Psoas muscle (tissue), 7 donors: ENCODE measurements at regions not wholly inside any gene's neighbourhood (a gene's known extent, or its start where the extent isn't known, plus 50 kb on each side); places are given as distances from the start of the nearest gene placed in this dataset.

Experiments
- ATAC-seq, 4 donors: fragments of 200-7000 bp; cut with Tn5 transposase; one replicate each; pipeline ENCODE4 v1.9.1; 2020; ENCODE audit warnings: moderate library complexity in 3 of 4, mild to moderate bottlenecking in 2 of 4
- DNase-seq, 2 donors: peaks; one replicate each; pipeline ENCODE4 v3.0.0-alpha.2; 2020
- H3K27ac ChIP-seq: fragments of 200-600 bp; one replicate; pipeline ENCODE4 v1.8.0; 2022
- H3K27me3 ChIP-seq, 3 donors: fragments of 200-600 bp in 1 of 3; one replicate each; pipeline versions ENCODE4 v1.6.1 to v1.8.0; 2013 to 2022; ENCODE audit warnings: low read length in 2 of 3, mild to moderate bottlenecking in 2 of 3, moderate library complexity in 1 of 3; ENCODE audit not compliant: insufficient read depth in 3 of 3
- H3K36me3 ChIP-seq, 2 donors: fragments of 200-600 bp in 1 of 2; one replicate each; pipeline versions ENCODE4 v1.6.1 to v1.8.0; 2013 to 2022; ENCODE audit warnings: low read depth in 1 of 2, mild to moderate bottlenecking in 1 of 2, moderate library complexity in 1 of 2; ENCODE audit not compliant: insufficient read depth in 1 of 2
- H3K4me1 ChIP-seq: fragments of 200-600 bp; one replicate; pipeline ENCODE4 v1.8.0; 2022
- H3K4me3 ChIP-seq: fragments of 200-600 bp; one replicate; pipeline ENCODE4 v1.8.0; 2022; ENCODE audit warnings: mild to moderate bottlenecking
- H3K9me3 ChIP-seq: fragments of 200-600 bp; one replicate; pipeline ENCODE4 v1.8.0; 2022
- CTCF ChIP-seq: fragments of 200-600 bp; IDR thresholded peaks from one replicate; pipeline ENCODE4 v1.8.0; 2022; ENCODE audit warnings: antibody characterized with exemption
- WGBS, 3 donors: extraction: QIAGEN DNeasy Blood & Tissue Kit; methylation state at CpG; one replicate each; pipeline versions ENCODE4 v1.1.6 to v1.1.7; 2013; 5-methylcytosine and 5-hydroxymethylcytosine counted together
- intact Hi-C, 2 donors: fragments of 100-400 bp; cut with DNase I; formaldehyde crosslinking; loops; one replicate each; pipeline versions ENCODE4 v1.11.0 to v1.14.2; 2022
- donor health status: healthy with polysubstance abuse.
- donor health status: DM: no; HTN: no; CAD: no; lungs with moderate emphysema.
- donor health status: Bipolar disorder and iron deficiency.
- donor health status: healthy.
- donor health status: DM: yes; HTN: yes; CAD: no.
- donor health status: DM: no; HTN: no; CAD: no.
- donor health status: DM: yes; HTN: yes; CAD: no.

- TF ChIP-seq CTCF: no peak
- Histone ChIP-seq H3K4me3 (no peak overlapping the region), H3K4me1 (no peaks in the 10 kb centered on the region), H3K36me3 (no peaks in the 10 kb centered on the region), H3K27me3 (peaks cover 0 to 4% (median 0%) of the 10 kb centered on the region in 3 donors), H3K9me3 (no peaks in the 10 kb centered on the region), H3K27ac (no peak overlapping the region)
- DNase-seq (no peak), ATAC-seq (no peak)
- WGBS, 3 donors: 60 to 68% (median 62%) methylated on average over 11 of the region's 11 CpGs
- intact Hi-C loops: no loop called here
Observed at GRCh38 chr15:96089405-96090058, 241.0 kb upstream of the NR2F2 start.

- Histone ChIP-seq H3K9me3 (no peaks in the 10 kb centered on the region), H3K27ac (no peak overlapping the region), H3K36me3 (no peaks in the 10 kb centered on the region), H3K4me1 (no peaks in the 10 kb centered on the region), H3K27me3 (peaks cover 0 to 4% (median 0%) of the 10 kb centered on the region in 3 donors), H3K4me3 (no peak overlapping the region)
- DNase-seq (no peak), ATAC-seq (no peak)
- TF ChIP-seq CTCF: no peak
- 71 to 88% (median 76%) methylated on average over 1 of the region's 1 CpG for WGBS, 3 donors
- intact Hi-C loops: no loop called here
Observed at GRCh38 chr15:96092186-96092585, 238.3 kb upstream of the NR2F2 start.

- no peak for TF ChIP-seq CTCF
- no peak overlapping the region for H3K4me3 ChIP-seq
- no peaks in the 10 kb centered on the region for H3K4me1 ChIP-seq
- WGBS, 3 donors: 38 to 51% (median 48%) methylated on average over 2 of the region's 2 CpGs
- DNase-seq (no peak), ATAC-seq (no peak)
- intact Hi-C loops: no loop called here
- H3K27ac ChIP-seq: no peak overlapping the region
- H3K36me3 ChIP-seq: no peaks in the 10 kb centered on the region
- peaks cover 0 to 4% (median 0%) of the 10 kb centered on the region in 3 donors for H3K27me3 ChIP-seq
- no peaks in the 10 kb centered on the region for H3K9me3 ChIP-seq
Observed at GRCh38 chr15:96093063-96093462, 237.4 kb upstream of the NR2F2 start.

GRCh38 chr15:96097661-96098060 is 232.8 kb upstream of the NR2F2 start:
- Histone ChIP-seq H3K9me3 (no peaks in the 10 kb centered on the region), H3K4me1 (no peaks in the 10 kb centered on the region), H3K36me3 (no peaks in the 10 kb centered on the region), H3K27me3 (peaks cover 0 to 4% (median 0%) of the 10 kb centered on the region in 3 donors), H3K4me3 (no peak overlapping the region), H3K27ac (no peak overlapping the region)
- WGBS, 3 donors: 64 to 77% (median 68%) methylated on average over 2 of the region's 2 CpGs
- ATAC-seq (no peak), DNase-seq (no peak)
- no peak for TF ChIP-seq CTCF
- intact Hi-C loops: loop anchor here in 1 of 2 donors (1.0 kb wide), 1 partner anchor 27 kb away; no protein-coding TSS in a partner anchor

GRCh38 chr15:96102631-96103030 is 227.9 kb upstream of the NR2F2 start:
- peak in 3 of 4 donors; percentile 38 to 72 (median 44) for ATAC-seq
- intact Hi-C loops: no loop called here
- H3K9me3 ChIP-seq: no peaks in the 10 kb centered on the region
- TF ChIP-seq CTCF: no peak
- no peaks in the 10 kb centered on the region for H3K36me3 ChIP-seq
- no peak for DNase-seq
- no peak overlapping the region for H3K27ac ChIP-seq
- no peaks in the 10 kb centered on the region for H3K4me1 ChIP-seq
- 33 to 50% (median 38%) methylated on average over 6 of the region's 6 CpGs for WGBS, 3 donors
- no peaks in the 10 kb centered on the region for H3K27me3 ChIP-seq
- no peak overlapping the region for H3K4me3 ChIP-seq
